Prostate gland (tissue), 2 donors: ENCODE measurements at regions not wholly inside any gene's neighbourhood (a gene's known extent, or its start where the extent isn't known, plus 50 kb on each side); places are given as distances from the start of the nearest gene placed in this dataset.

ENCODE experiments used
- DNase-seq: peaks from one replicate; pipeline ENCODE4 v3.0.0-alpha.2; 2019; ENCODE audit warnings: low spot score
- H3K27ac ChIP-seq, 2 donors: fragments of 200-600 bp; sonication (generic); 2 replicates each; pipeline ENCODE4 v1.5.1; 2017 to 2019
- H3K27me3 ChIP-seq: fragments of 200-600 bp; sonication (generic); replicated peaks from 2 replicates; pipeline ENCODE4 v1.5.1; 2019; ENCODE audit not compliant: insufficient read depth
- H3K36me3 ChIP-seq, 2 donors: fragments of 200-600 bp; sonication (generic); 1 replicate in 1 of 2; 2 replicates in 1 of 2; pipeline versions ENCODE4 v1.5.1 to v1.8.1; 2017 to 2019
- H3K4me1 ChIP-seq: fragments of 200-600 bp; sonication (generic); replicated peaks from 2 replicates; pipeline ENCODE4 v1.5.1; 2019
- H3K4me3 ChIP-seq, 2 donors: fragments of 200-600 bp; sonication (generic); 2 replicates each; pipeline ENCODE4 v1.5.1; 2017 to 2019
- H3K9me3 ChIP-seq: fragments of 200-600 bp; sonication (generic); 2 replicates; pipeline ENCODE4 v1.5.1; 2017
- POLR2A ChIP-seq: fragments of 450-650 bp; IDR thresholded peaks from one replicate; pipeline ENCODE4 v1.6.1; 2016; ENCODE audit warnings: antibody characterized with exemption, mild to moderate bottlenecking
- POLR2AphosphoS5 ChIP-seq: sonication (generic); formaldehyde crosslinking; IDR thresholded peaks from one replicate; pipeline ENCODE4 v1.6.1; 2017; ENCODE audit warnings: antibody characterized with exemption
- WGBS: methylation state at CpG from one replicate; pipeline ENCODE4 v1.1.5; 2018; 5-methylcytosine and 5-hydroxymethylcytosine counted together
- intact Hi-C: fragments of 100-400 bp; cut with DNase I; formaldehyde crosslinking; loops from one replicate; pipeline ENCODE4 v1.14.2; 2022
- TF ChIP-seq, protein P1 (sequence below), 4 experiments: fragments of 200-600 bp in 2 of 4; fragments of 450-650 bp in 2 of 4; sonication (generic) in 2 of 4; IDR thresholded peaks; 1 replicate in 3 of 4; 2 replicates in 1 of 4; pipeline ENCODE4 v1.5.1; 2016 to 2019; ENCODE audit warnings: antibody characterized with exemption in 4 of 4, mild to moderate bottlenecking in 2 of 4, moderate library complexity in 2 of 4

- no peaks in the 10 kb centered on the region for H3K4me1 ChIP-seq
- no peak for DNase-seq
- intact Hi-C loops, result loop anchor here (10.0 kb wide), 2 partner anchors 175 to 245 kb away; no protein-coding TSS in a partner anchor
- no peak overlapping the region for H3K27ac ChIP-seq
- H3K4me3 ChIP-seq, result no peak overlapping the region
- no peaks in the 10 kb centered on the region for H3K9me3 ChIP-seq
- TF ChIP-seq POLR2AphosphoS5, result no peak
- no peak for TF ChIP-seq POLR2A
- TF ChIP-seq, protein P1, sequence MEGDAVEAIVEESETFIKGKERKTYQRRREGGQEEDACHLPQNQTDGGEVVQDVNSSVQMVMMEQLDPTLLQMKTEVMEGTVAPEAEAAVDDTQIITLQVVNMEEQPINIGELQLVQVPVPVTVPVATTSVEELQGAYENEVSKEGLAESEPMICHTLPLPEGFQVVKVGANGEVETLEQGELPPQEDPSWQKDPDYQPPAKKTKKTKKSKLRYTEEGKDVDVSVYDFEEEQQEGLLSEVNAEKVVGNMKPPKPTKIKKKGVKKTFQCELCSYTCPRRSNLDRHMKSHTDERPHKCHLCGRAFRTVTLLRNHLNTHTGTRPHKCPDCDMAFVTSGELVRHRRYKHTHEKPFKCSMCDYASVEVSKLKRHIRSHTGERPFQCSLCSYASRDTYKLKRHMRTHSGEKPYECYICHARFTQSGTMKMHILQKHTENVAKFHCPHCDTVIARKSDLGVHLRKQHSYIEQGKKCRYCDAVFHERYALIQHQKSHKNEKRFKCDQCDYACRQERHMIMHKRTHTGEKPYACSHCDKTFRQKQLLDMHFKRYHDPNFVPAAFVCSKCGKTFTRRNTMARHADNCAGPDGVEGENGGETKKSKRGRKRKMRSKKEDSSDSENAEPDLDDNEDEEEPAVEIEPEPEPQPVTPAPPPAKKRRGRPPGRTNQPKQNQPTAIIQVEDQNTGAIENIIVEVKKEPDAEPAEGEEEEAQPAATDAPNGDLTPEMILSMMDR (IDR thresholded peaks at IDR 0.05), result no peak
- H3K36me3 ChIP-seq, result no peaks in the 10 kb centered on the region
- no peaks in the 10 kb centered on the region for H3K27me3 ChIP-seq
- 97% methylated on average over 5 of the region's 5 CpGs for WGBS
These were observed 187.8 kb downstream of the BCOR start for GRCh38 chrX:39909996-39910395.

- H3K4me1 ChIP-seq, result no peaks in the 10 kb centered on the region
- WGBS, result 80% methylated on average over 1 of the region's 17 CpGs
- no peaks in the 10 kb centered on the region for H3K36me3 ChIP-seq
- H3K9me3 ChIP-seq, result no peaks in the 10 kb centered on the region
- H3K27ac ChIP-seq, result no peak overlapping the region
- no peaks in the 10 kb centered on the region for H3K27me3 ChIP-seq
- no peak for DNase-seq
- H3K4me3 ChIP-seq, result no peak overlapping the region
- TF ChIP-seq POLR2A (no peak), POLR2AphosphoS5 (no peak)
- TF ChIP-seq, protein P1 (IDR thresholded peaks at IDR 0.05), result no peak
- intact Hi-C loops, result no loop called here
These were observed 187.1 kb downstream of the BCOR start for GRCh38 chrX:39910651-39911050.

DNA sequence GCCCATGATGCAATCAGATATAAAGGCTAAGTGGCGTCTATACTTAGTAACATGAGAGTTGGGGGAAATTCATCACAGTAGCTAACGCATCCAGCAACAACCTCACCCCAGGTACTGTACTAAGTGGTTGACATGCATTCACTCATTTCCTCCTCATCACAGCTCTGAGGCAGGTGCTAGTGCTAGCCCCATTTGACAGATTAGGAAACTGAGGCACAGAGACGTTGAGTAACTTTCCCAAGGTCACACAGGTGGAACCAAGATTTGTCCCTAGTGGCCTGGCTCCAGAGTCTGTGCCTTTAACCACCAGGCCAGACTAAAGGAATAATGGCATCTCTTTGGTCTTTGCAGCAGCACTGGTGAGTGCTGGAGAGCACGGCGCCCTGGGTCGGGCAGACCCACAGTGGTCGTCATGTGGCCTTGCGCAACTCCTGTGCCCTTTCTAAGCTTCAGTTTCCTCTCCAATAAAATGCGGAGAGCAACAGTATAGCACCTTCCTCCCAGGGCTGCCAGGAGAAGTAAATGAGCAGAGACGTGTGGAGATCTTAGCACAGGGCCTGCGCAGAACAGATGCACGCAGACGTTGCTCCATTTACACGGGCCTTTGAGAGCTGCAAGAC, 186.4 kb downstream of the BCOR start:
- intact Hi-C loops, result no loop called here
- H3K4me1 ChIP-seq, result no peaks in the 10 kb centered on the region

GRCh38 chrX:39912126-39912525, 185.6 kb downstream of the BCOR start:
- H3K4me1 ChIP-seq, result no peaks in the 10 kb centered on the region
- no peak overlapping the region for H3K27ac ChIP-seq
- H3K36me3 ChIP-seq, result no peaks in the 10 kb centered on the region
- WGBS, result 95% methylated on average over 7 of the region's 7 CpGs
- H3K4me3 ChIP-seq, result no peak overlapping the region
- TF ChIP-seq, protein P1 (IDR thresholded peaks at IDR 0.05), result no peak
- TF ChIP-seq POLR2A (no peak), POLR2AphosphoS5 (no peak)
- no peak for DNase-seq
- intact Hi-C loops, result no loop called here
- H3K9me3 ChIP-seq, result no peaks in the 10 kb centered on the region
- H3K27me3 ChIP-seq, result no peaks in the 10 kb centered on the region

More for the DNA sequence above, 186.4 kb downstream of the BCOR start:
- H3K9me3 ChIP-seq, result no peaks in the 10 kb centered on the region
- H3K27ac ChIP-seq, result no peak overlapping the region
- H3K36me3 ChIP-seq, result no peaks in the 10 kb centered on the region
- DNase-seq, result no peak
- TF ChIP-seq POLR2A (no peak), POLR2AphosphoS5 (no peak)
- TF ChIP-seq, protein P1 (IDR thresholded peaks at IDR 0.05), result no peak
- 86% methylated on average over 14 of the region's 14 CpGs for WGBS
- no peaks in the 10 kb centered on the region for H3K27me3 ChIP-seq
- no peak overlapping the region for H3K4me3 ChIP-seq

DNA sequence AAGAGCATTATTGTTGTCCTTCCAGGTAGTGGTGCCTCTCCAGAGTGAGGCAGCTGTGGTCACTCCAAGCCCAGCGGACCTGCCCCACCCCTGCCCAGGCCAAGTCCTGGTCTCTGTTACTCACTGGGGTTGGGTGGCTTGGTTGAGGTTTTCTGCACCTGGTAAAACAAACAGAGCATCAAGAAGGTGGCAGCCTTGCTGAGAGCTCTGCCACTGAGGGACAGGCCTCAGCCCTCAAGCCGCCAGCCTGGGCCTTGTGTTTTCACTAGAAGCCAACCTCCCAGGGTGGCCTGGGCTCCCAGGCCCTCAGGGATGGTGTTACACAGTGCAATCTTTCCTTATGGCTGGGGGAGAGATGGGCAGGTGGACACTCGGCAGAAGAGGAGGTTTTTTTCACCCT, 182.7 kb downstream of the BCOR start:
- WGBS, result 100% methylated on average over 3 of the region's 3 CpGs
- intact Hi-C loops, result no loop called here
- no peak overlapping the region for H3K27ac ChIP-seq
- no peaks in the 10 kb centered on the region for H3K4me1 ChIP-seq
- H3K36me3 ChIP-seq, result no peaks in the 10 kb centered on the region
- TF ChIP-seq POLR2AphosphoS5 (no peak), POLR2A (no peak)
- TF ChIP-seq, protein P1 (IDR thresholded peaks at IDR 0.05), result no peak
- no peaks in the 10 kb centered on the region for H3K9me3 ChIP-seq
- H3K4me3 ChIP-seq, result no peak overlapping the region
- no peaks in the 10 kb centered on the region for H3K27me3 ChIP-seq
- DNase-seq, result no peak
